Stomach (tissue), 4 donors: ENCODE measurements at regions not wholly inside any gene's neighbourhood (a gene's known extent, or its start where the extent isn't known, plus 50 kb on each side); places are given as distances from the start of the nearest gene placed in this dataset.

Experiments used
- EP300 ChIP-seq: sonication (generic); formaldehyde crosslinking; IDR thresholded peaks from one replicate; pipeline ENCODE4 v1.6.1; 2017; ENCODE audit warnings: antibody characterized with exemption
- POLR2A ChIP-seq, 4 donors: fragments of 450-650 bp; IDR thresholded peaks; one replicate each; pipeline ENCODE4 v1.6.1; 2016; ENCODE audit warnings: antibody characterized with exemption in 4 of 4, control low read depth in 2 of 4, mild to moderate bottlenecking in 1 of 4, moderate library complexity in 1 of 4
- POLR2AphosphoS5 ChIP-seq, 3 donors: sonication (generic); formaldehyde crosslinking; IDR thresholded peaks; one replicate each; pipeline ENCODE4 v1.6.1; 2016; ENCODE audit warnings: antibody characterized with exemption in 3 of 3
- TF ChIP-seq, protein P1 (sequence below), 7 experiments: fragments of 450-650 bp in 4 of 7; fragments of 200-600 bp in 3 of 7; sonication (generic) in 3 of 7; IDR thresholded peaks; one replicate each; pipeline ENCODE4 v1.5.1; 2016 to 2019; ENCODE audit warnings: antibody characterized with exemption in 7 of 7, control low read depth in 2 of 7, mild to moderate bottlenecking in 1 of 7

DNA sequence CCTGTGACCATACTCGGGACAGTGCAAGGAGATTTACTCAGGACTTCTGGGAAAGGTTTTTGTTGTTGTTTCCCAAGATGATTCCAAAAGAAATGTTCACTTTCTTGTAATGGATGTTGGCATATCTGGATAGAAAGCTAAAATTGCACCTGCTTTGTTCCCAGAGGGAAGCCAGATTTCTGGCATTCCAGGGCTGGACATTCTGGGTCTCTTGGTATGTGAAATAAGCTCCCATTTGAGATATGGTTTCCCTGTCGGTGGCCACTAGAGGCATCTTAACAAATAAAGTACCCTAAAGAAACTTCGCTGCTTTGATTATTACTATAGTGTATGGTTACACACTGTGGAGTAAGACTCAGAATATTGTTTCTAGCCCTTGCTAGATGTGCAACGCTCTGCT lies 737.3 kb downstream of the BRINP1 start:
- TF ChIP-seq, protein P1, sequence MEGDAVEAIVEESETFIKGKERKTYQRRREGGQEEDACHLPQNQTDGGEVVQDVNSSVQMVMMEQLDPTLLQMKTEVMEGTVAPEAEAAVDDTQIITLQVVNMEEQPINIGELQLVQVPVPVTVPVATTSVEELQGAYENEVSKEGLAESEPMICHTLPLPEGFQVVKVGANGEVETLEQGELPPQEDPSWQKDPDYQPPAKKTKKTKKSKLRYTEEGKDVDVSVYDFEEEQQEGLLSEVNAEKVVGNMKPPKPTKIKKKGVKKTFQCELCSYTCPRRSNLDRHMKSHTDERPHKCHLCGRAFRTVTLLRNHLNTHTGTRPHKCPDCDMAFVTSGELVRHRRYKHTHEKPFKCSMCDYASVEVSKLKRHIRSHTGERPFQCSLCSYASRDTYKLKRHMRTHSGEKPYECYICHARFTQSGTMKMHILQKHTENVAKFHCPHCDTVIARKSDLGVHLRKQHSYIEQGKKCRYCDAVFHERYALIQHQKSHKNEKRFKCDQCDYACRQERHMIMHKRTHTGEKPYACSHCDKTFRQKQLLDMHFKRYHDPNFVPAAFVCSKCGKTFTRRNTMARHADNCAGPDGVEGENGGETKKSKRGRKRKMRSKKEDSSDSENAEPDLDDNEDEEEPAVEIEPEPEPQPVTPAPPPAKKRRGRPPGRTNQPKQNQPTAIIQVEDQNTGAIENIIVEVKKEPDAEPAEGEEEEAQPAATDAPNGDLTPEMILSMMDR (IDR thresholded peaks at IDR 0.05): no peak
- TF ChIP-seq POLR2AphosphoS5 (IDR thresholded peaks at IDR 0.05): no peak
- TF ChIP-seq POLR2A (IDR thresholded peaks at IDR 0.05): no peak
- no peak for TF ChIP-seq EP300
